SK-MEL-5 (cell line): ENCODE measurements at regions not wholly inside any gene's neighbourhood (a gene's known extent, or its start where the extent isn't known, plus 50 kb on each side); places are given as distances from the start of the nearest gene placed in this dataset.
"Not testable (repeated sequence)": the region's sequence is repeated elsewhere in the genome, so short reads cannot be mapped to it uniquely, and the experiment has no call there.

Experiments
- DNase-seq: peaks from one replicate; pipeline ENCODE4 v3.0.0-alpha.2; 2016; ENCODE audit warnings: low read depth, low spot score
- in situ Hi-C: cut with HindIII; loops from 2 replicates; pipeline ENCODE4 v1.10.0; 2016; ENCODE audit warnings: low sequenced_read_pairs, high pct_unique_total_duplicates, low pct_unique_long_range_greater_than_20kb

DNA sequence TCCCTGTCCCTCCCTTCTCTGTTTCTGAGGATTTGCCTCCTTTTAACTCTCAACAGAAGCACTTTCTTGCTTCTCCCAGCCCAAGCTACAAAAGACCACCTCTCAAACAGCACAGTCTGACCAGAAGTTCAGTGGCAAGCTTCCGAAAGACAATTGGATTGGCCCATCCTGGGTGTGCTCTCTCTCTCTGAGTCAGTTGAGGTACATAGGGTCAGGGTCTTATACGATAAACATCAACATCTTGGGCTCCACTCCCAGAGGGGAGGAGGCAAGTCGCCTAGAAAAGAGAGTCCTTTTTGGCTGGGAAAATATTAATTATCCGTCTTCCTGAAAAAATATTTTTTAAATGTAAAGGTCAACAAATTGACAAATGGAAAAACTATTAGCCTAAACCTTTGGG lies 155.8 kb downstream of the TMCO5A start:
- in situ Hi-C loops = no loop called here
- DNase-seq = no peak

DNA sequence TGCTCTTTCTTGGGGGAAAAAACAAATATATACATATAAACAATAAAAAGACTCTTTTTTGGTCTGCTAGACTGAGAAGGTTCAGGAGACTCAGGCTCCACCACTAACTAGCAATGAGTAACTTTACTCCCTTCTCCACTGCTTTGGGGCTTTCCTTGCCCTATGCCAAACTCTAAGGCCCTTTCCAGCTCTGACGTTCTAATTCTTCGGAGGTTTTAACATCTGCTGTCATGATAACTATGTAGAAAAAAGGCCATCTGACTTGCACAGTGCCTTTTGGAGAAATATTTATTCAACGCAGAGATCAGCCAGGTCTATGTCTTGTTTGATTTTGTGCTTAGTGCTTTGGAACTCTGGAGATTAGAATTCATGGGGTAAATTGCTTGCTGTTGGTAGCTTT lies 156.2 kb downstream of the TMCO5A start:
- in situ Hi-C loops = no loop called here
- DNase-seq = no peak

DNA sequence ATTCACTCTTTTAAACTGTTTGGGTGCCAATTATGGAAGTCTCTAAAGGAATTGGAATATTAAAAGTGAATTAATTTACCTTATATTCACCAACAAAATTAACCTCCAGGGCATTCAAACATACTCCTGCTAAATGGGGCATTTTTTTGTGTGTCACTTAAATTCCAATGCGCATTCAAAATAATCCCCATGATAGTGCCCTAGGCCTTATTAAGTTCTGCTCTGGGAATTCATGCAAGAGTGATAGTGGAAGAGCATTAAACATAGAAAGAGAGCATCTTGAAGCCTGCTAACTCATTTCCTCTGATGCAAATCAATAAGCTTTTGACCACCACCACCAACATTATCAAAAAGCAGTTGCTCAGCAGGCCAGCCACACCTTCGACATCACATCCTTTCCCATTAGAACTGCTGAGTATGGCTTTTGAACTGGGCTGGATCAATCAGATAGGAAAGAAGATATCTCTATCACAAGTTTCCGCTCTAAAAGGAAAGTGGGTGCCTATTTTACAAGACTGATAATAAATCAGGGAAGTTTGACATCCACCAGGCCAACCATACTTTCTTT lies 156.7 kb downstream of the TMCO5A start:
- in situ Hi-C loops = no loop called here
- no peak for DNase-seq

GRCh38 chr15:38093931-38094330 lies 158.7 kb upstream of the SPRED1 start:
- DNase-seq = no peak
- in situ Hi-C loops = no loop called here

DNA sequence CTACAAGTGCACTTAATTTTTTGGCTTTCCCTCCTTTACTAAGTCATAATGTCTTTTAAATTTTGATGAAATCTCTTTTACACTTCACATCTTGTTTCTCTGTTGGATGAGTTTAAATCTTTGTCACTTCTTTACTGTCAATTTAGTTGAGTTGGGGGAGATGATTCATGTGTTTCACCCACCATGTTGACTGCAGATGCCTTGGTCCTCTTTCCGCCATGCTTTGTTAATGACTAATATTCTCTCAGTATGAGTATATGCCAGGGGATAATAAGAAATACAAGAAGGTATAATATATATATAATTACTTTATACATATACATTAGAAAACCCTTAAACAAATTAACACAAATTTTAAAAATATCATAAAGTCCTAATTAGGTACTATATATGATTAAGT lies 149.7 kb upstream of the SPRED1 start:
- no peak for DNase-seq
- in situ Hi-C loops = no loop called here

- in situ Hi-C loops = no loop called here
- no peak for DNase-seq
Measured at GRCh38 chr15:38103564-38103963, 149.1 kb upstream of the SPRED1 start.

GRCh38 chr15:38111070-38111469 lies 141.6 kb upstream of the SPRED1 start:
- in situ Hi-C loops = no loop called here

DNA sequence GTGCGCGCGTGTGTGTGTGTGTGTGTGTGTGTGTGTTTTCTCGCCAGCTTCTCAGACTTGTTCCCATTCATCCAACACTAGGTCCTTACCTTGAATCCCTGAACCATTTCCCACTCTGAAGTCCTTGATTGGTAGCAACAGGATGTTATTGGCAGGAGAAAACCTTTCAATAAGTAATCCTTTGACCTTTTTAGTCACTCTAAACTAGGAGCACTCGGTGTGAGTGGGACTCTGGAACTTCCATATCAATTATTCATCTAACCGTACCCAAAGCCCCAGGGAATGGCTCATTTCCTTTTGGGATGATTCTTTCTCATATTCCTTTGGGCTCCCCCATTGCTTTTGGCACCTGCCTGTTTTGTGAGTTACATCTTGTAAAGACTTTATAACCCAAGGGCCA lies 140.2 kb upstream of the SPRED1 start:
- in situ Hi-C loops = no loop called here
- DNase-seq = no peak

More at GRCh38 chr15:38111070-38111469, 141.6 kb upstream of the SPRED1 start:
- DNase-seq = no peak

- in situ Hi-C loops = no loop called here
- no peak for DNase-seq
Measured at GRCh38 chr15:38115121-38115520, 137.5 kb upstream of the SPRED1 start.

DNA sequence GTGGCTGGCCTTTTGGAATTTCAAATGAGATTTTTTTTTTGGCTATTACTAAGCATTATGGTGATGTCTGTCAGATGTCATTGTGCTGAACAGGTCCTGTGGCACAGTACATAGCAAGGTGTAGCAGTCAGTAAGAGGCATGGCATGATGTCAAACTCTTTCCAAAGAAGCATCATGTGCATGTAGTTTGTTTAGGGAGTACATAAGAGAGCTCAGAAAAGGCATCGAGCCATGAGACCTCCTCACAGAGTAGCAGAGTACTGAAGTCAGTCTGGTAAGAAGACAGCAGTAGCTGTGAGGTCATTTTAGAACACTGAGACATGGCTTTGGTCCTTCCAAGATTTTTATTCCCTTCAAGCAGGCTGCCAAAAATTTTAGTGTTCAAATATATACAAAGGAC lies 134.9 kb upstream of the SPRED1 start:
- in situ Hi-C loops = no loop called here
- DNase-seq = no peak

DNA sequence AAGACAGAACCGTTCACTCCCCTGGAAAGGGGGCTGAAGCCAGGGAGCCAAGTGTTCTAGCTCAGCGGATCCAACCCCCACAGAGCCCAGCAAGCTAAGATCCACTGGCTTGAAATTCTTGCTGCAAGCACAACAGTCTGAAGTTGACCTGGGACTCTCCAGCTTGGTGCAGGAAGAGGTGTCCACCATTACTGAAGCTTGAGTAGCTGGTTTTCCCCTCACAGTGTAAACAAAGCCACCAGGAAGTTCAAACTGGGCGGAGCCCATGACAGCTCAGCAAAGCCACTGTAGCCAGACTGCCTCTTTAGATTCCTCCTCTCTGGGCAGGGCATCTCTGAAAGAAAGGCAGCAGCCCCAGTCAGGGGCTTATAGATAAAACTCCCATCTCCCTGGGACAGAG lies 132.8 kb upstream of the SPRED1 start:
- DNase-seq = not testable (repeated sequence)

GRCh38 chr15:38127306-38127771 lies 125.3 kb upstream of the SPRED1 start:
- no peak for DNase-seq
- in situ Hi-C loops = no loop called here

More for the DNA sequence above, 132.8 kb upstream of the SPRED1 start:
- in situ Hi-C loops = not testable (repeated sequence)

DNA sequence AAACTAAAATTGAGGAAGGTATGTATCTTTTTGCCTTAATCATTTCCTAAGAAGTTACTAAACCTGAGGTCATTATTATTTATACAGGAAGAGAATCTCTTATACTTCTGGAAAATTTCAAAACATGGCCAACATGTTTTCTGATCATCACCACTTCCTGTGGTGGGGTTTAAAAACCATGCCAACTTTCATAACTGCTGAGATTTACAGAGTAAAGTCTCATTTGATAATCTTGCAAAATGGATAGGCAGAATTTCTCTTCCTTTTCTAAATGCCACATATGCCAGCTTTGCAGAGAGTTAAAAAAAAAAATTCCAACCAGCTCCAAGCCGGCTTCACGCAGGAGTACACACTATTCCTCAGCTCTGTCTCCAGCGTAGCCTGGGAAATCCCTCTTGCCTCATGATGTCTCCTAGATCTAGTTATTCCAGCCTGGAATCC lies 124.3 kb upstream of the SPRED1 start:
- peak; percentile 19 for DNase-seq
- in situ Hi-C loops = no loop called here

DNA sequence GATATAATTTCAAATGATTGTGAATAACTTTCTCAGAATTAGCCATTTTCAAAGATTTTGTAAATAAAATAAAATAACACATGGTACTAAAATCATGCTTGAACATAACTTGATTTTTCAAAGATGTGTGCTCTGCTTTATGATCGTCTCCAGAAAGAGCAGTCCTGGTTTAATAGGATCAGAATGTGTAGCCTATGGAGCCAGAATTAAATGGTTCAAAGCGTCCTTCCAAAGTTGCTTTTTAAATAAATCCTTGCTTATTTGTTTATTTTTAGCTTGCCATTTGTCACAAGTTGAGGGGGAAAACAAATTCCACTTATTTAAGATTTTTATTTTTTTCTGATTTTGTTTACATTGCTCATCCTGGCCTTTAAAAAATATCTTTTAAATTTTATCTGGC lies 123.7 kb upstream of the SPRED1 start:
- in situ Hi-C loops = no loop called here
- no peak for DNase-seq

DNA sequence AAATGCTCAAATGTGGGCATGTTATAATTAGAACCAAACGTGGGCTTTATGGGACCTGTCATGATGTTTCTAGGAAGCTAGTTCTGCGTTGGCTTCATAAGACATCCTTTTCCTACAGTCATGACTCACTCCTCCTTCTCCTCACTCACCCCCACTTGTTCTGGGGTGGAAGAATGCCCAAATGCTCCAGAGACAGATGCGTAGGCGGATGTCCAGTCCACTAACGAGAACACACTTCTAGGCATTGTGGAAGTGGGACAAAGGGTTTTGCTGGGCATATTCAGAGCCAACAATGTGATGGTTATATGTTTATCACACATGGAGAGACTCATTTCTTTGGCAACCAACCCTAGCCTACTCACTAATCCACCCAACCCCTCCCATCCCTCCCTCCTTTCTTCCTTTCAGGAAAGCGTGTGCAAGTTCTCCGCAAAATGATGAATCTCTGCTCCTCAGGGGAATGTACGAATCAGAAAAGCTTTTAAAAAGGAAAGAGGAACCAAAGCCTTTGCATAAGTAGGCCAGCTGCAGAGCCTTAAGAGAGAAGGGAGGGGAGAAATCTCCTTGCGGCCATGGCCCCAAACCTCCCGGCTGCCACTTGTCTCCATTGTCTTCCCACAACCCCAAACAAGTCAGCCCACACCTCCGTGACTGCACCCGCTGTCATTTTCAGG lies 123.0 kb upstream of the SPRED1 start:
- in situ Hi-C loops = no loop called here
- peak; percentile 86 for DNase-seq

DNA sequence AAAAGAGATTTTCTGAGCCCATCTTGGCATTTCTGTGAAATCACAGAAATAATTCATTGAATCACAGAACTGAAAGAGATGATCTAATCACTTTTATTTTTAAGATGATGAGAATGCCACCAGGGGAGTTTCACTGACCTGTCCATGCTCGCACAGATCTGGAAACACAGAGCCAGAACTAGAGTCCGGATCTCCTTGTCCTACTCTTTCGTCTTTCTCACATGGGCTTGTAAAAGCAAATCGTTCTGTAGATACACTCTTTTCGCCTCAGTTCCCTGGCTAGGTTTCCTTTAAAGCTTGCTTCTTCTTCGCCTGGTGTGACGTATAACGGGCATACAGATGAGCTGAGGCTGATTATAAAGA lies 122.5 kb upstream of the SPRED1 start:
- in situ Hi-C loops = no loop called here
- peak; percentile 29 for DNase-seq

DNA sequence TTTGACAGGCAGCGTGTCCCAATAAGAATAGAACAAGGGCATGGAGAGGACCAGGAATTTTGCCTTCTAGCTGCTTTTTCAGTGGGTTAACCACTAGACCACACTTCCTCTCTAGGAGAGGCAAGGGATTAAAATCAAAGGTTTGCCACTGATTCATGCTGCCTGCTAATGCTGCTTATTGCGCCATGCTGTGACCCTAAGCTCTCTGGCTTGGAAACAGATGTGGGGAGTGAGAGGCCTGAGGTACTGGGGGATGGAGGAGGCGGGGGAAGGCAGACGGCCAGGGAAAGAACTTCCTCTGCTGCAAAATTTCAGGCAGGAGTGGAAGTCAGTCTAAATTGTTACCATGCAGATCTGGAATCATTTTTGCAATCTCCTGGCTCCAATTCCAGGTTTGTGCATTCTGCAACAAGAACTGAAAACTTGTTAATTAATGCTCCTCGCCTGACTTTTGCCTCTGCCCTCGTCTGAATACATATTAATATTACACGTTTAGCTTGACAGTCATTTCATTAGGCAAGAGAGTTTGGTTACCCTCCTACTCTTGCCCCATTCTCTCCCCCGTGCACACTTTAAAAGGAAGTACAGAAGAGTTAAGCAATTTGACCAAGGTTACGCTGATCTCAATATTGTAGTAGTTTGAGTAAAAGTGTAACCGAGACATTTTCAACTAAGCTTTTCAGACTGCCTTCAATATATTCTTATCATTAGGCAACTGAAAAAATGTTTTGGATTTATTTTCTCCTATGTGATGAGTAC lies 121.7 kb upstream of the SPRED1 start:
- in situ Hi-C loops = no loop called here
- DNase-seq = peak; percentile 57

GRCh38 chr15:38134252-38134651 lies 118.4 kb upstream of the SPRED1 start:
- DNase-seq = no peak
- in situ Hi-C loops = no loop called here

DNA sequence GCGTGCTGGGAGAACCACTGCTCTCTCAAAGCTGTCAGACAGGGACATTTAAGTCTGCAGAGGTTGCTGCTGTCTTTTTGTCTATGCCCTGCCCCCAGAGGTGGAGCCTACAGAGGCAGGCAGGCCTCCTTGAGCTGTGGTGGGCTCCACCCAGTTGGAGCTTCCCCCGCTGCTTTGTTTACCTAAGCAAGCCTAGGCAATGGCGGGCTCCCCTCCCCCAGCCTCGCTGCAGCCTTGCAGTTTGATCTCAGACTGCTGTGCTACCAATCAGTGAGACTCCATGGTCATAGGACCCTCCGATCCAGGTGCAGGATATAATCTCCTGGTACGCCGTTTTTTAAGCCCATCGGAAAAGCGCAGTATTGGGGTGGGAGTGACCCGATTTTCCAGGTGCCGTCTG lies 110.4 kb upstream of the SPRED1 start:
- DNase-seq, in situ Hi-C loops: not testable (repeated sequence)
